Left renal cortex interstitium (tissue), 4 donors: ENCODE measurements at regions not wholly inside any gene's neighbourhood (a gene's known extent, or its start where the extent isn't known, plus 50 kb on each side); places are given as distances from the start of the nearest gene placed in this dataset.
"Not testable (repeated sequence)": the region's sequence is repeated elsewhere in the genome, so short reads cannot be mapped to it uniquely, and the experiment has no call there.

Experiments
- DNase-seq, 4 donors: peaks; one replicate each; pipeline ENCODE4 v3.0.0-alpha.2; 2013; ENCODE audit warnings: low read depth in 4 of 4, low spot score in 2 of 4, missing footprints in 1 of 4

DNA sequence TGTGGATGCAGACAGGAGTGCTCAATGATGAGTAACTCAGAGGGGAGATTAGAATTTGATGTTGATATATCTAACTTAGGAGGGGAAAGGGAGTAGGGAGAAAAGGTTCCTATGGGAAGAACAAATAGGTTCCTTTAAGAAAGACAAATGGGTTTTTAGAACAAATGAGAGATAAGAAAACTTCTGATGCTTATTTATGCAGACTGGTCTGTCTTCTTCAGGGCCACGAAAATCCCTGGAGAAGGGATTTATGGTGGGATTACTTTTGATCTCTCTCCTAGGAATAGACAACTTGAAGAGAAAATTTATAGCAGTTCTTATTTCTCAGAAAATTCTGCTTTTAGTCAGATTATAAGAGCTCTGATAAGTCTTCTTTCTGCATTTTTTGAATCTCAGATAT is 99.0 kb upstream of the DDHD1 start:
- DNase-seq: no peak

- no peak for DNase-seq
Observed at GRCh38 chr14:53249059-53249458, 95.9 kb upstream of the DDHD1 start.

- peak in 1 of 4 donors; percentile 24 for DNase-seq
Observed at GRCh38 chr14:53247596-53248370, 94.7 kb upstream of the DDHD1 start.

DNA sequence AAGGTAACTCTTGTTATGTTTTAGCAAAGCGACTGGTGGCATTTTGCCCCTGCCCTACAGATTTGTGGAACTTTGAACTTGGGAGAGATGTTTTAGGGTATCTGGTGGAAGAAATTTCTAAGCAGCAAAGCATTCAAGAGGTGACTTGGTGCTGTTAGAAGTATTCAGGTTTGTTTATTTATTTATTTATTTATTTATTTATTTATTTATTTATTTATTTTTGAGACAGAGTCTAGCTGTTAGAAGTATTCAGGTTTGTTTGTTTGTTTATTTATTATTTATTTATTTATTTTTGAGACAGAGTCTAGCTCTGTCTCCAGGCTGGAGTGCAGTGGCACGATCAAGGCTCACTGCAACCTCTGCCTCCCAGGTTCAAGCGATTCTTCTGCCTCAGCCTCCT is 89.8 kb upstream of the DDHD1 start:
- not testable (repeated sequence) for DNase-seq

DNA sequence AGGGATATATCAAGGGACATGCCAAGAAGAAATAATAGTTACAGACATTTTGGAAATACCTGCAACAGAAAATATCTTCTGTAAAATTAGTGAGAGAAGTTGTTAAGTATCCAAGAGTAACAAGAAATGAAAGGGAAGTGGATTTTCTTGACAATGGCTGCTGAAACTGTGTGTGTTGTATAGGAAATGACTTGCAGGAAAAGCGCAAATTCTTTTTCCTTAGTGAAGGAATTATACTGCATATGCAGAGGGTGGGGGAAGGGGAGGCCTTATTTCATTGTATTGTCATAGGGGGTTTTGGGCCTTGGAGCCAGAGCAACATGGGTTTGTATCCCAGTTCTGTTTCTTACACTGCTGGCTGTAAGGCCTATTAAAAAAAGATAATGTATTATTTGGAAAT is 84.4 kb upstream of the DDHD1 start:
- DNase-seq: no peak

GRCh38 chr14:53236708-53237107 is 83.6 kb upstream of the DDHD1 start:
- DNase-seq: no peak

- DNase-seq: no peak
Observed at GRCh38 chr14:53231171-53231570, 78.0 kb upstream of the DDHD1 start.

- no peak for DNase-seq
Observed at GRCh38 chr14:53228966-53229365, 75.8 kb upstream of the DDHD1 start.

GRCh38 chr14:53227154-53227718 is 74.1 kb upstream of the DDHD1 start:
- no peak for DNase-seq

- DNase-seq: no peak
Observed at GRCh38 chr14:53226553-53226952, 73.4 kb upstream of the DDHD1 start.

- no peak for DNase-seq
Observed at GRCh38 chr14:53220914-53221313, 67.8 kb upstream of the DDHD1 start.

DNA sequence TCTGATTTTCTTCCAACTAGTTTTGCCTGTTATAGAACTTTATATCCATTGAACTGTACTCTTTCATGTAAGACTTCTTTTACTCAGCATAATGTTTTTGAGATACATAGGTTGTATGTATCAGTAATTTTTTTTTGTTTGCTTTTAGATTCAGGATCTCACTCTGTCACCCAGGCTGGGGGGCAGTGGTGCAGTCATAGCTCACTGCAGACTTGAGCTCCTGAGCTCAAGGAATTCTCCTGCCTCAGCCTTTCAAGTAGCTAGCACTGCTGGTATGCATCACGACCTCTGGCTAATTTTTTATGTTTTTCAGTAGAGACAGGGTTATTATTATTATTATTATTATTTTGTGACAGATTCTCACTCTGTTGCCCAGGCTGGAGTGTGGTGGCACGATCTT is 65.0 kb upstream of the DDHD1 start:
- no peak for DNase-seq

- peak in 2 of 4 donors; percentile 38 to 60 for DNase-seq
Observed at GRCh38 chr14:53217316-53217994, 64.3 kb upstream of the DDHD1 start.

GRCh38 chr14:53216955-53217315 is 63.8 kb upstream of the DDHD1 start:
- DNase-seq: not testable (repeated sequence)

DNA sequence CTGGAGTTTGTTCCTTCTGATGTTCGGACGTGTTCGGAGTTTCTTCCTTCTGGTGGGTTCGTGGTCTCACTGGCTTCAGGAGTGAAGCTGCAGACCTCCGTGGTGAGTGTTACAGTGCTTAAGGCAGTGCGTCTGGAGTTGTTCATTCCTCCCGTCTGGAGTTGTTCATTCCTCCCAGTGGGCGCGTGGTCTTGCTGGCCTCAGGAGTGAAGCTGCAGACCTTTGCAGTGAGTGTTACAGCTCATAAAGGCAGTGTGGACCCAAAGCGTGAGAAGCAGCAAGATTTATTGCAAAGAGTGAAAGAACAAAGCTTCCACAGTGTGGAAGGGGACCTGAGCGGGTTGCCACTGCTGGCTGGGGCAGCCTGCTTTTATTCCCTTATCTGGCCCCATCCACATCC is 63.4 kb upstream of the DDHD1 start:
- not testable (repeated sequence) for DNase-seq

DNA sequence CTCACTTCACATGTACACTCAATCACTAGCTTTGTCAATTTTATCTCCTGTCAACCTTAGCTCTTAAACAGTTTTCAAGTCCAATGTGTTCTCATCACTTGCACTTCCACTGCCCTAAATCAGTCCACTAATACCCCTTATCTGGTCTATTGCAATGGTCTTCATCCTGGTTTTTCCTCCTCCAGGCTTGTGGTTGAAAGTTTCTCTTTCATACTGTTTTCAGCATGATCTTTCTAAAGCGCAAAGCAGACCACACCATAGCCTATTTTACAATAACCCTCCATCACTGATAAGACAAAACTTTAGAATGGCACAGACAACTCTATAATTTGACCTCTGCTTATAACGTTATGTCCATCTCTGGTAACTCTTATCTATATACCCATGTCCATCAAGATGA is 62.0 kb upstream of the DDHD1 start:
- no peak for DNase-seq

GRCh38 chr14:53214384-53214783 is 61.3 kb upstream of the DDHD1 start:
- DNase-seq: no peak

GRCh38 chr14:53213761-53214160 is 60.6 kb upstream of the DDHD1 start:
- no peak for DNase-seq

DNA sequence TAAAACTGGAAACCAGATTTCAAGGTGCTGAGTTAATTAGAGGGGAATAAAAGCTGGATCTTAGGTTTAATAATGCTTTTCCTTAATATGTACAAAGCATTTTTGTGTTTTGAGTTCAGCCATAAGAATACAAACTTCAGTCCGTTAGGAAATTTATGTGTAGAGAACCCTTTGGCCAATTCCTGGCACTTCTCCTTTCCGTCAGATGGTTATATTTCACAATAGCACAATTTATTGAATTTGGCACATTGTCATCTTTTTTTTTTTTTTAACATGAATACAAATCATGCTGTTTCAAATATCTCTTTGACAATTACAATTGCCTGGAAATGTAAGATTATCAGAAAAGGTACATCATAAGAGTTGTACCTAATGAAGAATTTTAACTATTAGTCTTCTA is 56.2 kb upstream of the DDHD1 start:
- no peak for DNase-seq
